Osteoblast (primary cell): ENCODE measurements at regions not wholly inside any gene's neighbourhood (a gene's known extent, or its start where the extent isn't known, plus 50 kb on each side); places are given as distances from the start of the nearest gene placed in this dataset.
"Not testable (repeated sequence)": the region's sequence is repeated elsewhere in the genome, so short reads cannot be mapped to it uniquely, and the experiment has no call there.

Source experiments
- DNase-seq: peaks from one replicate; pipeline ENCODE4 v3.0.0; 2011; ENCODE audit warnings: low spot score, mixed read lengths; ENCODE audit not compliant: insufficient read length; ENCODE audit errors: missing footprints
- H2AFZ ChIP-seq: 2 replicates; pipeline ENCODE4 v1.6.0; 2011; ENCODE audit warnings: mild to moderate bottlenecking, low read length
- H3K27ac ChIP-seq: 2 replicates; pipeline ENCODE4 v1.5.1; 2011; ENCODE audit warnings: mild to moderate bottlenecking, low read depth, low read length, moderate library complexity
- H3K27me3 ChIP-seq: 2 replicates; pipeline ENCODE4 v1.6.0; 2012; ENCODE audit warnings: mild to moderate bottlenecking, control low read depth, inconsistent platforms, low read length, moderate library complexity; ENCODE audit not compliant: insufficient read depth
- H3K36me3 ChIP-seq: 2 replicates; pipeline ENCODE4 v1.5.1; 2011; ENCODE audit warnings: mild to moderate bottlenecking, low read length, control low read depth, moderate library complexity; ENCODE audit not compliant: insufficient read depth
- H3K4me1 ChIP-seq: 2 replicates; pipeline ENCODE4 v1.5.1; 2011; ENCODE audit warnings: mild to moderate bottlenecking, low read length, control low read depth, moderate library complexity; ENCODE audit not compliant: insufficient read depth
- H3K4me2 ChIP-seq: 2 replicates; pipeline ENCODE4 v1.6.0; 2011; ENCODE audit warnings: mild to moderate bottlenecking, low read length; ENCODE audit not compliant: insufficient read depth
- H3K4me3 ChIP-seq: fragments of 200-600 bp; sonication (generic); 3 replicates; pipeline ENCODE4 v1.5.1; 2012; ENCODE audit warnings: mild to moderate bottlenecking, low read length, inconsistent platforms; ENCODE audit not compliant: insufficient read depth
- H3K79me2 ChIP-seq: 2 replicates; pipeline ENCODE4 v1.6.0; 2012; ENCODE audit warnings: mild to moderate bottlenecking, low read length, control low read depth, inconsistent platforms; ENCODE audit not compliant: insufficient read depth
- H3K9me3 ChIP-seq: 2 replicates; pipeline ENCODE4 v1.5.1; 2011; ENCODE audit warnings: low read depth, low read length, control low read depth
- H4K20me1 ChIP-seq: 2 replicates; pipeline ENCODE4 v1.6.0; 2012; ENCODE audit warnings: mild to moderate bottlenecking, low read length, control low read depth; ENCODE audit not compliant: insufficient read depth
- TF ChIP-seq, protein P1 (sequence below): IDR thresholded peaks from 2 replicates; pipeline ENCODE4 v1.5.1; 2011; ENCODE audit warnings: mild to moderate bottlenecking, low read depth, low read length, moderate library complexity; ENCODE audit errors: extremely low read depth

DNA sequence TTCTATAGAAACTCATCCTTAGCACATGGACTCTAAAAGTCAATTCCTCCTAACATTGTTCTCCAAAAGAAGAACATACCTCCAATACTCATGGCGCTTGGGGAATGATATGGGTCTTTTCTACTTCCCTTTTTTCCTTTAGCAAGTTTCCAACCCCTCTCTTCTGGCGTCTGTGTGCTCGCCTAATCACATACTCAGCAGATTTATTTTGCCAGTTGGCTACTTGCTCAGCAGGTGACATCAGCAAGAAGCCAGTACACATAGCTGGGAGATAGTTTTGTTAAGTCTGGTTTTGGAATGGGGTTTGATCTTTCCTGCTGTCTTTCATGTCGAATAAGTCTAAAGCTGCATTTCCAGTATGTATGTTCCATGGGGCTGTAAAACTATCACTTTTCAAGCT is 193.8 kb downstream of the POM121L12 start:
- Histone ChIP-seq H3K4me2 (no peak overlapping the region), H3K4me3 (no peak overlapping the region), H3K36me3 (no peaks in the 10 kb centered on the region), H3K4me1 (no peaks in the 10 kb centered on the region), H4K20me1 (no peaks in the 10 kb centered on the region), H3K9me3 (no peaks in the 10 kb centered on the region), H3K79me2 (no peaks in the 10 kb centered on the region), H3K27ac (no peak overlapping the region), H2AFZ (no peak overlapping the region), H3K27me3 (no peaks in the 10 kb centered on the region)
- TF ChIP-seq, protein P1, sequence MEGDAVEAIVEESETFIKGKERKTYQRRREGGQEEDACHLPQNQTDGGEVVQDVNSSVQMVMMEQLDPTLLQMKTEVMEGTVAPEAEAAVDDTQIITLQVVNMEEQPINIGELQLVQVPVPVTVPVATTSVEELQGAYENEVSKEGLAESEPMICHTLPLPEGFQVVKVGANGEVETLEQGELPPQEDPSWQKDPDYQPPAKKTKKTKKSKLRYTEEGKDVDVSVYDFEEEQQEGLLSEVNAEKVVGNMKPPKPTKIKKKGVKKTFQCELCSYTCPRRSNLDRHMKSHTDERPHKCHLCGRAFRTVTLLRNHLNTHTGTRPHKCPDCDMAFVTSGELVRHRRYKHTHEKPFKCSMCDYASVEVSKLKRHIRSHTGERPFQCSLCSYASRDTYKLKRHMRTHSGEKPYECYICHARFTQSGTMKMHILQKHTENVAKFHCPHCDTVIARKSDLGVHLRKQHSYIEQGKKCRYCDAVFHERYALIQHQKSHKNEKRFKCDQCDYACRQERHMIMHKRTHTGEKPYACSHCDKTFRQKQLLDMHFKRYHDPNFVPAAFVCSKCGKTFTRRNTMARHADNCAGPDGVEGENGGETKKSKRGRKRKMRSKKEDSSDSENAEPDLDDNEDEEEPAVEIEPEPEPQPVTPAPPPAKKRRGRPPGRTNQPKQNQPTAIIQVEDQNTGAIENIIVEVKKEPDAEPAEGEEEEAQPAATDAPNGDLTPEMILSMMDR = no peak
- DNase-seq = no peak

DNA sequence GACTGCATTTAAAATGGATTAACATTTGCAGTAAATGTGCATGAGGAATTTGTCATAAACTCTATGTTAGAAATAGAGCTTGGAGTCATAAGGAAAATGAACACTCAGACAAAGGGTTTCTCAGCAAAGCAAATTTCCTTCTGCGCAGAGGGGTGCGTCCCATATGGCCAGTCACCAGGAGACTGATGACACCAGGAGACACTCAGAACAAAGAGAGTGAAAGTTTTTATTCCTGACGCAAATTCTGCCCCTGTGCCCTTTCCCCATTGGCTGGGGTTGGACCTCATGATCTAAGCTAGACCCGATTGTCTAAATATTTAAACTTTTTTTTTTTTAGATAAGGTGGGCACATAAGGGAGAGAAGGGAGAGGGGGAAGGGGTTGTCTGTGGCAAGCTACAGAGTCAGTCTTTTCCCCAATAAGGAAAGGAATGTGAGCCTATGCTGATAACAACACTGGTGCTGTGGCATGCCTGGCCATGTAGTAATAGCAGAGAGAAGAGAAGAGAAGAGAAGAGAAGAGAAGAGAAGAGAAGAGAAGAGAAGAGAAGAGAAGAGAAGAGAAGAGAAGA is 202.0 kb downstream of the POM121L12 start:
- no peaks in the 10 kb centered on the region for H3K27me3 ChIP-seq
- H3K36me3 ChIP-seq = no peaks in the 10 kb centered on the region
- H3K4me2 ChIP-seq = no peak overlapping the region
- no peaks in the 10 kb centered on the region for H4K20me1 ChIP-seq
- TF ChIP-seq, protein P1 = no peak
- no peak overlapping the region for H2AFZ ChIP-seq
- no peak for DNase-seq
- H3K79me2 ChIP-seq = no peaks in the 10 kb centered on the region
- peaks cover 3% of the 10 kb centered on the region for H3K9me3 ChIP-seq
- no peaks in the 10 kb centered on the region for H3K4me1 ChIP-seq
- H3K4me3 ChIP-seq = no peak overlapping the region
- no peak overlapping the region for H3K27ac ChIP-seq

DNA sequence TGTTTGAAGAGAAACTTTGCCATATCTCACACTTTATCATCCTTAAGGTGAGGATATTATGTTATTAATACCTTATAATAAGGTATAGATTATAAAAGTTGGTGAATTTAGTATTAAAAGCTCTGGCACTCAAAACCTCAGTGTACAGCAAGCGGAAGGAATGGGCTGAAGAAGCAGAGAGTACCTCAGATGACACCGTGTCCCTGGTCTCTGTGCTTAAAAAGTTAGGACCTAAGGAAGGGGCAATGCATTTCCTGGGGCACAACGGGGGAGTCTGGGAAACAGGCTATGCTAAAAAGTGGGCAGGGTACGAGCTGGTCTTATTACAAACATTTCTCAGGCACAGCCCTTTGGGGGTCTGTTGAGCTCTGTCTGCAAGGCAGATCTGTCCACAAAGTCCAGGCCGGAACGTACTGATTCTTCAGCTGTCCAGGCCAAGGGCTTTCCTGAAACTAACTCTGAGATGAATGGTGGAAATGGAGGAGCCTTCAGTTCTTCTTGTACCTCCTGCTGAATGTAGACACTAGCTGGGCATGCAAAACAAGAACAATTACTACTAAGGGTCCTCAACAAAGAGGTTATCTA is 202.7 kb downstream of the POM121L12 start:
- TF ChIP-seq, protein P1 = no peak
- Histone ChIP-seq H3K79me2 (no peaks in the 10 kb centered on the region), H3K36me3 (no peaks in the 10 kb centered on the region), H3K27ac (no peak overlapping the region), H3K27me3 (no peaks in the 10 kb centered on the region), H3K9me3 (peaks cover 3% of the 10 kb centered on the region), H3K4me2 (no peak overlapping the region), H3K4me3 (no peak overlapping the region), H4K20me1 (no peaks in the 10 kb centered on the region), H2AFZ (no peak overlapping the region), H3K4me1 (no peaks in the 10 kb centered on the region)
- no peak for DNase-seq

DNA sequence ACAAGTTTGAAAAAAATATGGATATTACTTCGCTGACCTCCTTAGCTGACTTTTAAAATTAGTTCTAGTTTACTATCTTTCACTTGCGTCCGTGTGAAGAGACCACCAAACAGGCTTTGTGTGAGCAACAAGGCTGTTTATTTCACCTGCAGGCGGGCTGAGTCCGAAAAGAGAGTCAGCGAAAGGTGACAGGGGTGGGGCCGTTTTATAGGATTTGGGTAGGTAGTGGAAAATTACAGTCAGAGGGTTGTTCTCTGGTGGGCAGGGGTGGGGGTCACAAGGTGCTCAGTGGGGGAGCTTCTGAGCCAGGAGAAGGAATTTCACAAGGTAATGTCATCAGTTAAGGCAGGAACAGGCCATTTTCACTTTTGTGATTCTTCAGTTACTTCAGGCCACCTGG is 203.7 kb downstream of the POM121L12 start:
- H3K79me2 ChIP-seq, H3K4me2 ChIP-seq: not testable (repeated sequence)

More for the DNA sequence above, 203.7 kb downstream of the POM121L12 start:
- H3K36me3 ChIP-seq, H3K4me3 ChIP-seq, H4K20me1 ChIP-seq, H2AFZ ChIP-seq, H3K4me1 ChIP-seq, H3K27ac ChIP-seq, H3K27me3 ChIP-seq, DNase-seq, H3K9me3 ChIP-seq: not testable (repeated sequence)
